HG02973 (cell line): ENCODE measurements at regions not wholly inside any gene's neighbourhood (a gene's known extent, or its start where the extent isn't known, plus 50 kb on each side); places are given as distances from the start of the nearest gene placed in this dataset.
"Not testable (repeated sequence)": the region's sequence is repeated elsewhere in the genome, so short reads cannot be mapped to it uniquely, and the experiment has no call there.

Source experiments
- ATAC-seq: cut with Tn5 transposase; IDR thresholded peaks from one replicate; pipeline ENCODE4 v1.9.1; 2021; ENCODE audit warnings: moderate library complexity; ENCODE audit not compliant: unreplicated experiment

DNA sequence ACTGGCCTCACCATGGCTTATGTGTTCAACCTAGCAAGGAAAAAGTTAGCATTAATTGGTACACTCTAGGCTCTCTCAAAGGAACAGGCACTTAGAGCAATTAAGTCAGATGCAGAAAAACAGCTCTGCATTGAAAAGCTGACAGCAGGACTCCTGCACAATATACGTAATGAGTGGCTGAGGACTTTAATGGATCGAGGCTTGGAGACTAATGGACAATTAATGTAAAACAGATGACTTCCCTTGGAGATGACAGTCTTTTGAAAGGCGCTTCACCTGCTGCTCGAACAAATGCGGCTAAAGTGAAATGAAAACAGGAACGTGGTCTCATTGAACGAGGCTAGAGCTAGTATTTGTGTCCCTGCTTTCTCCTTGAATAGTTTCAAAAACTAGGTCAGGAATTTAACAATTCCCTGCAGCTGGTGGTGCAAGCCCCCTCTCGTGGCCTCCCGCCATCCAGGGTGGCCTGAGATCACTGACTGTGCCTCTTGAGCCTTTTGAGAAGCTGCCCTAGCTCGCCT, 137.1 kb downstream of the ELOVL4 start:
- no peak for ATAC-seq

- no peak for ATAC-seq
These were observed 138.4 kb downstream of the ELOVL4 start for GRCh38 chr6:79808921-79809320.

- not testable (repeated sequence) for ATAC-seq
These were observed 140.7 kb downstream of the ELOVL4 start for GRCh38 chr6:79806661-79807060.

DNA sequence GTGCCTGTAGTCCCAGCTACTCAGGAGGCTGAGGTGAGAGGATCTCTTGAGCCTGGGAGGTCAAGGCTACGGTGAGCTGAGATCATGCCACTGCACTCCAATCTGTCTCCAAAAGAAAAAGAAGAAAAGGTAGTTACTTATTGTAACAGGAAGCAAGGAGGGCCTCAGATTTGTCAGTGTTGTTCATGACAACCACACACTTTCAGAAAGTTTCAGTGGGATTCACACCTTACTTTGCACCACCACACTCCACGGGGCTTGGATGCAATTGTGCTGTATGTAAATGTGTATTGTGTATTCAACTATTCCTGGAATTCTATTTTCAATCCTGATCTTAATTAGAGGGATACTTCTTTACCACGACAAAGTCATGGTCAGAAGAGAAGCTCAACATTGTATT, 142.6 kb downstream of the ELOVL4 start:
- ATAC-seq: no peak

GRCh38 chr6:79803917-79804316, 143.4 kb downstream of the ELOVL4 start:
- no peak for ATAC-seq

GRCh38 chr6:79802657-79803300, 144.6 kb downstream of the ELOVL4 start:
- ATAC-seq: no peak

GRCh38 chr6:79801362-79801761, 146.0 kb downstream of the ELOVL4 start:
- ATAC-seq: no peak

DNA sequence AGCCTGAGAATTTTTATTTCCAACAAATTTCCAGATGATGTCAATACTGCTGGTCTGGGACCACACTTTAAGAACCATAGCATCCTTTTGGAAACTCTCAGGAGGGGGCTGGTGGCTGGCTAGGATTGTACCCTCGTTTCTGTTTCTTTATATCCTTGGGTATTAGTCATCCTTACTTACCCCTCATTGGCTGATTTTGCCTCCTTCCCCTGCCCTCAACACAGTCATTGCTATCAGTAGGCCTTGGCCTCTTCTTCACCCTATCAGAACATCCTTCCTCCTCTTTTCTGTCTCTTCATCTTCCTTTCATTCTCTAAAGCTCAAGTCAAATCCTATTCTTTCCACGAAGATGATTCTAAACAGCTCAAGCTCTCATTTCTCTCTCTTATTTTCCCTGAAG, 148.5 kb downstream of the ELOVL4 start:
- no peak for ATAC-seq

DNA sequence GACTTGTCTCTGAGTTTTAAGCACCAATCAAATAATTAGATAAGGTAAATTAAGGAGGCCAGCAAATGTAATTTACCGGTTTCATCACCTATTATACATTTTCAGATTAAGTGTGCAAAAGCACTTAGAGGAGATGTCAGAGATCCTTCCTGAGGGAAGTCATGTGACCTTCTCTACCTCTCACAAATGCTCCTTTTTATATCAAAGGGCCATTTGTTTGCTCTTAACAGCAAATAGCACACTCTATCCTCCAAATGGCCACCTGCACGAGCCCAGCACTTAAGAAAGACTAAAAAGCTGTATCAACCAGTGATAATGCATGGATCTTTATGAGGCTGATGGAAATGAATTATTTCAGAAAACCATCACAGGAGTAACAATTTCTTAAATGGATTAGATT, 149.4 kb downstream of the ELOVL4 start:
- ATAC-seq: no peak

GRCh38 chr6:79797163-79797764, 150.1 kb downstream of the ELOVL4 start:
- no peak for ATAC-seq

DNA sequence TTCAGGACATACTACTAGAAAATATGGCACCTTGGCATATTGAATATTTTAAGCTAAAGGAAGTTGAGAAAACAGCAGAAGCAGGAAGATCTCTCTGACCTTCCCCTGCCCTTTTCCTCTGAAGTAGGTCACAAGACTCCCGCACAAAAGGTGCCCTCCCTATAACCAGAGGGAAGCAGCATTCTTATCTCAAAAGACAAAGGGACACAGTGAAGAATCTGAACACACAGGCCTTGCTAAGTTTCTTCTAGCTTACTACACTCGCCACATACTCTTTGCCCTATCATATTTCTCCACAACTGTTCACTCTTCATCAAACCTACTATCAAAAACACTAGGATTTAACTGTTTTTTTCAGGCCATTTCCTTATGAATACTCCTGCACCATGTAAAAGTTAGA, 151.2 kb downstream of the ELOVL4 start:
- ATAC-seq: no peak

DNA sequence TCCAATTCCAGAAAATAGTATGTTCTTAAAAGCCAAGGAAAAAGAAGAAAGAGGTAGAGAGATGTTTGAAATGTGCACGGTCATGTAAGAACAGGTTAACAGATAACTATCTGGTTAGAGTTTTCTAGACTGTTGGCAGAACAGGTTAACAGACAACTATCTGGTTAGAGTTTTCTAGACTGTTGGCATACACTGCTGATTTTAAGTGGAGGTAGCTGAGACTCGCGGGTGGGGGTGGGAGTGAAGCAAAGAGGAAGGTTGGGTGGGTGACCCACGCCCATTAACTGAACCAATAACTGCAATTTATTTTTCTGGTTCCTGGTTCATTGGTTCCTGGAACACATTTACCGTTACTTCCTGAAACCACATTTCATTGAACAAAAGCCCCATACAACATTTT, 157.5 kb downstream of the ELOVL4 start:
- ATAC-seq: no peak

- no peak for ATAC-seq
These were observed 157.6 kb downstream of the SH3BGRL2 start for GRCh38 chr6:79788756-79789155.

DNA sequence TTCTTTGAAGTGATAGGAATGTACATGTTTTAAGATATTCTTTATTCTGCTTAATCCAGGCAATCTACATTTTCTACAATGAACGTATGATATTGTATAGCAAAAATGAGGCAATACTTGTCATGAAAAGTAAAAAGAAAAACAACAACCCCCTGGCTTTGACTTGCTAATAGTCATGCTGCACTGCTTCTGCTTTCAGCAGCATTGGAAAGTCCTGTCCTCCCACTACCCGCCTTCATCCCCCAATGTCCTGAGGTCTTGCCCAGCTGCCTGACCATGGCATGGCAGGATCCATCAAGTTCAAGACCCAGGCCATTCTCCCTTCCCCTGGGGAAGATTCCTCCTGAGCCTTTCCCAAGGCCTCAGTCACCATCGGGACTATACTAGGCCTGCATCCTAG, 156.5 kb downstream of the SH3BGRL2 start:
- ATAC-seq: no peak

- no peak for ATAC-seq
These were observed 153.2 kb downstream of the SH3BGRL2 start for GRCh38 chr6:79784395-79784753.

GRCh38 chr6:79783670-79784394, 152.7 kb downstream of the SH3BGRL2 start:
- ATAC-seq: no peak

- no peak for ATAC-seq
These were observed 151.9 kb downstream of the SH3BGRL2 start for GRCh38 chr6:79782792-79783580.

DNA sequence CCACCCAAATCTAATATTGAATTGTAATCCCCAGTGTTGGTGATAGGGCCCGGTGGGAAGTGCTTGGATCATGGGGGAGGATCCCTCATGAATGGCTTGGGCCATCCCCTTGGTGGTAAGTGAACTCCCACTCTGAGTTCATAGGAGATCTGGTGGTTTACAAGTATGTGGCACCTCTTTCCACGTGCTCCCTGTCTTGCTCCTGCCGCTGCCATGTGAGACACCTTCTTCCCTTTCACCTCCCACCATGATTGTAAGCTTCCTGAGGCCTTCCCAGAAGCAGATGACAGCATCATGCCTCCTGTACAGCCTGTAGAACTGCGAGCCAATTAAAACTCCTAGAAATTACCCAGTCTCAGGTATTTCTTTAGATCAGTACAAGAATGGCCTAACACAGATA, 150.8 kb downstream of the SH3BGRL2 start:
- no peak for ATAC-seq

- ATAC-seq: no peak
These were observed 149.8 kb downstream of the SH3BGRL2 start for GRCh38 chr6:79780881-79781280.

- ATAC-seq: no peak
These were observed 147.7 kb downstream of the SH3BGRL2 start for GRCh38 chr6:79778816-79779215.
